GM23338 (cell line): ENCODE measurements at regions not wholly inside any gene's neighbourhood (a gene's known extent, or its start where the extent isn't known, plus 50 kb on each side); places are given as distances from the start of the nearest gene placed in this dataset.

Experiments used
- ATAC-seq: fragments of 200-7000 bp; cut with Tn5 transposase; 3 replicates; pipeline ENCODE4 v1.9.1; 2020
- DNase-seq: peaks from one replicate; pipeline ENCODE4 v3.0.0-alpha.2; 2015; ENCODE audit warnings: low spot score
- H2AFZ ChIP-seq: fragments of 200-600 bp; sonication (generic); 2 replicates; pipeline ENCODE4 v1.8.0; 2016; ENCODE audit warnings: antibody characterized with exemption, mild to moderate bottlenecking, moderate library complexity
- H3F3A ChIP-seq: fragments of 200-600 bp; sonication (generic); replicated peaks from 2 replicates; pipeline ENCODE4 v1.8.0; 2017; ENCODE audit warnings: antibody characterized with exemption, mixed run types, low read depth
- H3K27ac ChIP-seq: fragments of 200-600 bp; sonication (generic); 2 replicates; pipeline ENCODE4 v1.6.1; 2016; ENCODE audit warnings: low read depth
- H3K27me3 ChIP-seq: fragments of 200-600 bp; sonication (generic); 2 replicates; pipeline ENCODE4 v1.8.0; 2016; ENCODE audit warnings: mild to moderate bottlenecking, mixed run types, moderate library complexity; ENCODE audit not compliant: insufficient read depth
- H3K36me3 ChIP-seq: fragments of 200-600 bp; sonication (generic); 2 replicates; pipeline ENCODE4 v1.8.0; 2016; ENCODE audit warnings: mild to moderate bottlenecking; ENCODE audit not compliant: insufficient read depth
- H3K4me1 ChIP-seq: fragments of 200-600 bp; sonication (generic); 2 replicates; pipeline ENCODE4 v1.8.0; 2016; ENCODE audit warnings: mild to moderate bottlenecking, moderate library complexity; ENCODE audit not compliant: insufficient read depth
- H3K4me2 ChIP-seq: fragments of 200-600 bp; sonication (generic); 2 replicates; pipeline ENCODE4 v1.7.1; 2017; ENCODE audit warnings: mixed run types
- H3K4me3 ChIP-seq: fragments of 200-600 bp; sonication (generic); 2 replicates; pipeline ENCODE4 v1.6.1; 2016; ENCODE audit warnings: mixed run types
- H3K79me2 ChIP-seq: fragments of 200-600 bp; sonication (generic); replicated peaks from 2 replicates; pipeline ENCODE4 v1.8.0; 2017; ENCODE audit warnings: mild to moderate bottlenecking; ENCODE audit not compliant: insufficient read depth
- H3K9me2 ChIP-seq: fragments of 200-600 bp; sonication (generic); 2 replicates; pipeline ENCODE4 v1.8.0; 2017; ENCODE audit not compliant: insufficient read depth
- H4K20me1 ChIP-seq: fragments of 200-600 bp; sonication (generic); replicated peaks from 2 replicates; pipeline ENCODE4 v1.8.0; 2017; ENCODE audit warnings: mild to moderate bottlenecking; ENCODE audit not compliant: insufficient read depth
- H3K27ac Mint-ChIP-seq: 2 replicates; pipeline ENCODE4 v1.8.0; 2020; ENCODE audit warnings: inconsistent platforms, mild to moderate bottlenecking, moderate library complexity, mixed read lengths
- H3K27me3 Mint-ChIP-seq: 3 replicates; pipeline ENCODE4 v1.8.0; 2022; ENCODE audit warnings: low read depth, mild to moderate bottlenecking, moderate library complexity, mixed read lengths, inconsistent platforms; ENCODE audit not compliant: insufficient read depth, poor library complexity
- H3K36me3 Mint-ChIP-seq: 3 replicates; pipeline ENCODE4 v1.8.0; 2021; ENCODE audit warnings: low read depth, mild to moderate bottlenecking, inconsistent platforms, moderate library complexity, mixed read lengths
- H3K4me1 Mint-ChIP-seq: 3 replicates; pipeline ENCODE4 v1.8.0; 2020; ENCODE audit warnings: mild to moderate bottlenecking, inconsistent platforms, mixed read lengths
- H3K4me3 Mint-ChIP-seq: 3 replicates; pipeline ENCODE4 v1.8.0; 2021; ENCODE audit warnings: moderate library complexity, mild to moderate bottlenecking, inconsistent platforms, mixed read lengths
- H3K9me3 Mint-ChIP-seq: 3 replicates; pipeline ENCODE4 v1.8.0; 2020; ENCODE audit warnings: moderate library complexity, mild to moderate bottlenecking, inconsistent platforms, mixed read lengths
- CREB1 ChIP-seq: fragments of 250-450 bp; sonication (Bioruptor Pico); IDR thresholded peaks from 2 replicates; pipeline ENCODE4 v1.5.0; 2020; ENCODE audit warnings: low read depth, mild to moderate bottlenecking, moderate library complexity
- EZH2 ChIP-seq: fragments of 200-600 bp; sonication (generic); IDR thresholded peaks from one replicate; pipeline ENCODE4 v1.8.0; 2017; ENCODE audit warnings: antibody characterized with exemption, mild to moderate bottlenecking, low read depth; ENCODE audit not compliant: unreplicated experiment
- EZH2phosphoT487 ChIP-seq: fragments of 200-600 bp; sonication (generic); IDR thresholded peaks from one replicate; pipeline ENCODE4 v1.8.1; 2018; ENCODE audit warnings: antibody characterized with exemption; ENCODE audit not compliant: unreplicated experiment
- JUNB ChIP-seq: IDR thresholded peaks from one replicate; pipeline ENCODE4 v1.6.1; 2016; ENCODE audit warnings: antibody characterized with exemption; ENCODE audit not compliant: unreplicated experiment
- NANOG ChIP-seq: IDR thresholded peaks from 2 replicates; pipeline ENCODE4 v1.6.1; 2016; ENCODE audit warnings: antibody characterized with exemption, borderline replicate concordance
- POLR2AphosphoS5 ChIP-seq: IDR thresholded peaks from 2 replicates; pipeline ENCODE4 v1.6.1; 2016; ENCODE audit warnings: antibody characterized with exemption, low read depth
- STAT1 ChIP-seq: IDR thresholded peaks from one replicate; pipeline ENCODE4 v1.6.1; 2016; ENCODE audit warnings: antibody characterized with exemption; ENCODE audit not compliant: unreplicated experiment
- ZNF114 ChIP-seq: fragments of 250-450 bp; sonication (Bioruptor Pico); IDR thresholded peaks from 2 replicates; pipeline ENCODE4 v1.5.0; 2020; ENCODE audit warnings: mild to moderate bottlenecking, moderate library complexity
- ZNF331 ChIP-seq: fragments of 250-450 bp; sonication (Bioruptor Pico); IDR thresholded peaks from 2 replicates; pipeline ENCODE4 v1.5.0; 2020; ENCODE audit warnings: low read depth, mild to moderate bottlenecking, moderate library complexity
- TF ChIP-seq, protein P1 (sequence below): IDR thresholded peaks from one replicate; pipeline ENCODE4 v1.6.1; 2018; ENCODE audit warnings: antibody characterized with exemption; ENCODE audit not compliant: unreplicated experiment
- TF ChIP-seq, protein P2 (sequence below): fragments of 250-450 bp; sonication (Bioruptor Pico); IDR thresholded peaks from 2 replicates; pipeline ENCODE4 v1.5.0; 2020; ENCODE audit warnings: mild to moderate bottlenecking, moderate library complexity

DNA sequence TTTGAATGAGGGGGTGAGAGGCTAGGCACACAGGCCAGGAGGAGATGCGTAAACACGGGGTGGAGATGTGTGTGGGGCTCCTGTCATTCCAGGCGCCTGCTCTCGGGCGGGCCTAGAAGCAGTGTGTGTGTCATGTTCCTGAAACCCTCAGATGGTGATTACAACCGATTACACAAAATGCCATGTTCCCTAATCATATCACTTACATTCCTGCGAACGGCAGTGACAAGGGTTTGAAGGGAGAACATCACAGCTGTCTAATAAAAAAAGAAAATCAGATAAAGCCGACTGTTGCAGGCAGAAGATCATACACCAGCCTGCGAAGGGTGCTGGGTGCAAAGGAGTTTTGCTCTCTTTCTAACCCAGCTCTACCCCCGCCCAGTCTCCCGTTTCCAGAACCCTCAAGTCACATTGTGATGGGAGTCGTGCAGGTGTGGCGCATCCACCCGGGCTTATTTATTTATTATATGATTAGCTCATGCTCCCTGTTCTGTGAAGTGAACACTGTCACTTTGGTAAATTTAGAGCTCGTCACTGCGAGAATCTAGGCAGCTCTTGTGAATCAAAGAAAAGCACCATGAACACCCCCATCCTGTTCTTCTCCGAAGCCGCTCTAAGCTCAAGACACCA, 140.3 kb downstream of the NR2F2 start:
- no peaks in the 10 kb centered on the region for H3K79me2 ChIP-seq
- peaks cover 5% of the 10 kb centered on the region; the same call in 1 of the 2 replicates for H3K9me2 ChIP-seq
- H3K36me3 ChIP-seq = no peaks in the 10 kb centered on the region
- H3K27me3 ChIP-seq = no peaks in the 10 kb centered on the region
- H3K27ac ChIP-seq = no peak overlapping the region
- H3K4me1 Mint-ChIP-seq = peaks cover 2% of the 10 kb centered on the region; the same call in 2 of the 3 replicates
- no peaks in the 10 kb centered on the region for H4K20me1 ChIP-seq
- no peak overlapping the region for H3K4me3 Mint-ChIP-seq
- ATAC-seq = no peak
- H3K4me2 ChIP-seq = no peak overlapping the region
- no peaks in the 10 kb centered on the region for H3K4me1 ChIP-seq
- H3K27me3 Mint-ChIP-seq = peaks cover 2% of the 10 kb centered on the region
- no peaks in the 10 kb centered on the region for H3K9me3 Mint-ChIP-seq
- TF ChIP-seq ZNF114 (CRISPR knock-in tag) (no peak), EZH2phosphoT487 (no peak), JUNB (no peak), EZH2 (no peak), ZNF331 (CRISPR knock-in tag) (no peak), NANOG (no peak), POLR2AphosphoS5 (no peak), STAT1 (no peak), CREB1 (CRISPR knock-in tag) (no peak)
- TF ChIP-seq, protein P1, sequence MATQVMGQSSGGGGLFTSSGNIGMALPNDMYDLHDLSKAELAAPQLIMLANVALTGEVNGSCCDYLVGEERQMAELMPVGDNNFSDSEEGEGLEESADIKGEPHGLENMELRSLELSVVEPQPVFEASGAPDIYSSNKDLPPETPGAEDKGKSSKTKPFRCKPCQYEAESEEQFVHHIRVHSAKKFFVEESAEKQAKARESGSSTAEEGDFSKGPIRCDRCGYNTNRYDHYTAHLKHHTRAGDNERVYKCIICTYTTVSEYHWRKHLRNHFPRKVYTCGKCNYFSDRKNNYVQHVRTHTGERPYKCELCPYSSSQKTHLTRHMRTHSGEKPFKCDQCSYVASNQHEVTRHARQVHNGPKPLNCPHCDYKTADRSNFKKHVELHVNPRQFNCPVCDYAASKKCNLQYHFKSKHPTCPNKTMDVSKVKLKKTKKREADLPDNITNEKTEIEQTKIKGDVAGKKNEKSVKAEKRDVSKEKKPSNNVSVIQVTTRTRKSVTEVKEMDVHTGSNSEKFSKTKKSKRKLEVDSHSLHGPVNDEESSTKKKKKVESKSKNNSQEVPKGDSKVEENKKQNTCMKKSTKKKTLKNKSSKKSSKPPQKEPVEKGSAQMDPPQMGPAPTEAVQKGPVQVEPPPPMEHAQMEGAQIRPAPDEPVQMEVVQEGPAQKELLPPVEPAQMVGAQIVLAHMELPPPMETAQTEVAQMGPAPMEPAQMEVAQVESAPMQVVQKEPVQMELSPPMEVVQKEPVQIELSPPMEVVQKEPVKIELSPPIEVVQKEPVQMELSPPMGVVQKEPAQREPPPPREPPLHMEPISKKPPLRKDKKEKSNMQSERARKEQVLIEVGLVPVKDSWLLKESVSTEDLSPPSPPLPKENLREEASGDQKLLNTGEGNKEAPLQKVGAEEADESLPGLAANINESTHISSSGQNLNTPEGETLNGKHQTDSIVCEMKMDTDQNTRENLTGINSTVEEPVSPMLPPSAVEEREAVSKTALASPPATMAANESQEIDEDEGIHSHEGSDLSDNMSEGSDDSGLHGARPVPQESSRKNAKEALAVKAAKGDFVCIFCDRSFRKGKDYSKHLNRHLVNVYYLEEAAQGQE = no peak
- TF ChIP-seq, protein P2, sequence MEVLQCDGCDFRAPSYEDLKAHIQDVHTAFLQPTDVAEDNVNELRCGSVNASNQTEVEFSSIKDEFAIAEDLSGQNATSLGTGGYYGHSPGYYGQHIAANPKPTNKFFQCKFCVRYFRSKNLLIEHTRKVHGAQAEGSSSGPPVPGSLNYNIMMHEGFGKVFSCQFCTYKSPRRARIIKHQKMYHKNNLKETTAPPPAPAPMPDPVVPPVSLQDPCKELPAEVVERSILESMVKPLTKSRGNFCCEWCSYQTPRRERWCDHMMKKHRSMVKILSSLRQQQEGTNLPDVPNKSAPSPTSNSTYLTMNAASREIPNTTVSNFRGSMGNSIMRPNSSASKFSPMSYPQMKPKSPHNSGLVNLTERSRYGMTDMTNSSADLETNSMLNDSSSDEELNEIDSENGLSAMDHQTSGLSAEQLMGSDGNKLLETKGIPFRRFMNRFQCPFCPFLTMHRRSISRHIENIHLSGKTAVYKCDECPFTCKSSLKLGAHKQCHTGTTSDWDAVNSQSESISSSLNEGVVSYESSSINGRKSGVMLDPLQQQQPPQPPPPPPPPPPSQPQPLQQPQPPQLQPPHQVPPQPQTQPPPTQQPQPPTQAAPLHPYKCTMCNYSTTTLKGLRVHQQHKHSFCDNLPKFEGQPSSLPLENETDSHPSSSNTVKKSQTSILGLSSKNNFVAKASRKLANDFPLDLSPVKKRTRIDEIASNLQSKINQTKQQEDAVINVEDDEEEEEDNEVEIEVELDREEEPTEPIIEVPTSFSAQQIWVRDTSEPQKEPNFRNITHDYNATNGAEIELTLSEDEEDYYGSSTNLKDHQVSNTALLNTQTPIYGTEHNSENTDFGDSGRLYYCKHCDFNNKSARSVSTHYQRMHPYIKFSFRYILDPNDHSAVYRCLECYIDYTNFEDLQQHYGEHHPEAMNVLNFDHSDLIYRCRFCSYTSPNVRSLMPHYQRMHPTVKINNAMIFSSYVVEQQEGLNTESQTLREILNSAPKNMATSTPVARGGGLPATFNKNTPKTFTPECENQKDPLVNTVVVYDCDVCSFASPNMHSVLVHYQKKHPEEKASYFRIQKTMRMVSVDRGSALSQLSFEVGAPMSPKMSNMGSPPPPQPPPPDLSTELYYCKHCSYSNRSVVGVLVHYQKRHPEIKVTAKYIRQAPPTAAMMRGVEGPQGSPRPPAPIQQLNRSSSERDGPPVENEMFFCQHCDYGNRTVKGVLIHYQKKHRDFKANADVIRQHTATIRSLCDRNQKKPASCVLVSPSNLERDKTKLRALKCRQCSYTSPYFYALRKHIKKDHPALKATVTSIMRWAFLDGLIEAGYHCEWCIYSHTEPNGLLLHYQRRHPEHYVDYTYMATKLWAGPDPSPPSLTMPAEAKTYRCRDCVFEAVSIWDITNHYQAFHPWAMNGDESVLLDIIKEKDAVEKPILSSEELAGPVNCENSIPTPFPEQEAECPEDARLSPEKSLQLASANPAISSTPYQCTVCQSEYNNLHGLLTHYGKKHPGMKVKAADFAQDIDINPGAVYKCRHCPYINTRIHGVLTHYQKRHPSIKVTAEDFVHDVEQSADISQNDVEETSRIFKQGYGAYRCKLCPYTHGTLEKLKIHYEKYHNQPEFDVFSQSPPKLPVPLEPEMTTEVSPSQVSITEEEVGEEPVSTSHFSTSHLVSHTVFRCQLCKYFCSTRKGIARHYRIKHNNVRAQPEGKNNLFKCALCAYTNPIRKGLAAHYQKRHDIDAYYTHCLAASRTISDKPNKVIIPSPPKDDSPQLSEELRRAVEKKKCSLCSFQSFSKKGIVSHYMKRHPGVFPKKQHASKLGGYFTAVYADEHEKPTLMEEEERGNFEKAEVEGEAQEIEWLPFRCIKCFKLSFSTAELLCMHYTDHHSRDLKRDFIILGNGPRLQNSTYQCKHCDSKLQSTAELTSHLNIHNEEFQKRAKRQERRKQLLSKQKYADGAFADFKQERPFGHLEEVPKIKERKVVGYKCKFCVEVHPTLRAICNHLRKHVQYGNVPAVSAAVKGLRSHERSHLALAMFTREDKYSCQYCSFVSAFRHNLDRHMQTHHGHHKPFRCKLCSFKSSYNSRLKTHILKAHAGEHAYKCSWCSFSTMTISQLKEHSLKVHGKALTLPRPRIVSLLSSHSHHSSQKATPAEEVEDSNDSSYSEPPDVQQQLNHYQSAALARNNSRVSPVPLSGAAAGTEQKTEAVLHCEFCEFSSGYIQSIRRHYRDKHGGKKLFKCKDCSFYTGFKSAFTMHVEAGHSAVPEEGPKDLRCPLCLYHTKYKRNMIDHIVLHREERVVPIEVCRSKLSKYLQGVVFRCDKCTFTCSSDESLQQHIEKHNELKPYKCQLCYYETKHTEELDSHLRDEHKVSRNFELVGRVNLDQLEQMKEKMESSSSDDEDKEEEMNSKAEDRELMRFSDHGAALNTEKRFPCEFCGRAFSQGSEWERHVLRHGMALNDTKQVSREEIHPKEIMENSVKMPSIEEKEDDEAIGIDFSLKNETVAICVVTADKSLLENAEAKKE = no peak
- no peak for DNase-seq
- no peak overlapping the region for H3K4me3 ChIP-seq
- H3F3A ChIP-seq = no peaks in the 10 kb centered on the region
- H3K36me3 Mint-ChIP-seq = no peaks in the 10 kb centered on the region
- peak overlapping the region; percentile 47; the same call in 1 of the 2 replicates for H2AFZ ChIP-seq
- no peak overlapping the region for H3K27ac Mint-ChIP-seq
